H9 (cell line): ENCODE measurements at regions not wholly inside any gene's neighbourhood (a gene's known extent, or its start where the extent isn't known, plus 50 kb on each side); places are given as distances from the start of the nearest gene placed in this dataset.

Source experiments
- DNase-seq: peaks from one replicate; pipeline ENCODE4 v3.0.0-alpha.2; 2017
- H2AFZ ChIP-seq: one replicate; pipeline ENCODE4 v1.6.1; 2013; ENCODE audit warnings: mild to moderate bottlenecking, low read length, control low read depth, moderate library complexity
- H2AK5ac ChIP-seq: 2 replicates; pipeline ENCODE4 v1.6.1; 2013; ENCODE audit warnings: low read length, control low read depth, mixed read lengths; ENCODE audit not compliant: insufficient read length
- H2BK120ac ChIP-seq: one replicate; pipeline ENCODE4 v1.6.1; 2013; ENCODE audit warnings: low read depth, mild to moderate bottlenecking, low read length, control low read depth, inconsistent platforms; ENCODE audit not compliant: poor library complexity, severe bottlenecking
- H2BK12ac ChIP-seq: 2 replicates; pipeline ENCODE4 v1.6.1; 2013; ENCODE audit warnings: low read length, control low read depth, mixed read lengths, low read depth; ENCODE audit not compliant: insufficient read length
- H2BK15ac ChIP-seq: 2 replicates; pipeline ENCODE4 v1.6.1; 2013; ENCODE audit warnings: low read depth, low read length, control low read depth
- H2BK20ac ChIP-seq: one replicate; pipeline ENCODE4 v1.6.1; 2013; ENCODE audit warnings: low read depth, mild to moderate bottlenecking, low read length, control low read depth, inconsistent platforms; ENCODE audit not compliant: poor library complexity, severe bottlenecking
- H2BK5ac ChIP-seq: 2 replicates; pipeline ENCODE4 v1.6.1; 2013; ENCODE audit warnings: low read length, control low read depth, mixed read lengths; ENCODE audit not compliant: insufficient read length
- H3K14ac ChIP-seq: 2 replicates; pipeline ENCODE4 v1.6.1; 2013; ENCODE audit warnings: low read length, control low read depth; ENCODE audit not compliant: insufficient read depth
- H3K18ac ChIP-seq: 2 replicates; pipeline ENCODE4 v1.6.1; 2013; ENCODE audit warnings: low read depth, mild to moderate bottlenecking, mixed read lengths, low read length, control low read depth; ENCODE audit not compliant: insufficient read length
- H3K23ac ChIP-seq: 2 replicates; pipeline ENCODE4 v1.6.1; 2013; ENCODE audit warnings: low read length, control low read depth, mixed read lengths, low read depth; ENCODE audit not compliant: insufficient read length
- H3K23me2 ChIP-seq: 2 replicates; pipeline ENCODE4 v1.6.1; 2013; ENCODE audit warnings: low read depth, mild to moderate bottlenecking, mixed read lengths, low read length, control low read depth; ENCODE audit not compliant: insufficient read length, poor library complexity, severe bottlenecking
- H3K27ac ChIP-seq: 2 replicates; pipeline ENCODE4 v1.5.1; 2013; ENCODE audit warnings: low read length, control low read depth, mixed read lengths, low read depth; ENCODE audit not compliant: insufficient read length
- H3K27me3 ChIP-seq: 2 replicates; pipeline ENCODE4 v1.6.1; 2013; ENCODE audit warnings: low read length, control low read depth, inconsistent platforms; ENCODE audit not compliant: insufficient read depth
- H3K4ac ChIP-seq: 2 replicates; pipeline ENCODE4 v1.6.1; 2013; ENCODE audit warnings: low read depth, mild to moderate bottlenecking, control low read depth, inconsistent platforms, low read length, moderate library complexity
- H3K4me1 ChIP-seq: 2 replicates; pipeline ENCODE4 v1.6.1; 2013; ENCODE audit warnings: low read length, control low read depth, inconsistent platforms; ENCODE audit not compliant: insufficient read depth
- H3K4me2 ChIP-seq: 2 replicates; pipeline ENCODE4 v1.6.1; 2013; ENCODE audit warnings: low read length, control low read depth, mixed read lengths; ENCODE audit not compliant: insufficient read length, insufficient read depth
- H3K56ac ChIP-seq: 2 replicates; pipeline ENCODE4 v1.6.1; 2013; ENCODE audit warnings: low read depth, mild to moderate bottlenecking, mixed read lengths, low read length, control low read depth; ENCODE audit not compliant: insufficient read length
- H3K79me1 ChIP-seq: 2 replicates; pipeline ENCODE4 v1.6.1; 2013; ENCODE audit warnings: low read depth, mild to moderate bottlenecking, moderate library complexity, low read length, control low read depth, inconsistent platforms; ENCODE audit not compliant: insufficient read depth, poor library complexity, severe bottlenecking
- H3K79me2 ChIP-seq: 2 replicates; pipeline ENCODE4 v1.6.1; 2013; ENCODE audit warnings: low read length, control low read depth, inconsistent platforms; ENCODE audit not compliant: insufficient read depth
- H3K9ac ChIP-seq: 2 replicates; pipeline ENCODE4 v1.6.1; 2013; ENCODE audit warnings: low read length, control low read depth, mixed read lengths; ENCODE audit not compliant: insufficient read length; ENCODE audit errors: extremely low read depth
- H3K9me3 ChIP-seq: one replicate; pipeline ENCODE4 v1.6.1; 2013; ENCODE audit warnings: low read depth, low read length, inconsistent platforms; ENCODE audit not compliant: control insufficient read depth
- H3T11ph ChIP-seq: one replicate; pipeline ENCODE4 v1.6.1; 2013; ENCODE audit warnings: mild to moderate bottlenecking, low read length, control low read depth, inconsistent platforms
- H4K20me1 ChIP-seq: one replicate; pipeline ENCODE4 v1.6.1; 2013; ENCODE audit not compliant: control insufficient read depth, insufficient read length, insufficient read depth
- H4K5ac ChIP-seq: 2 replicates; pipeline ENCODE4 v1.6.1; 2013; ENCODE audit warnings: low read depth, mild to moderate bottlenecking, mixed read lengths, low read length, control low read depth; ENCODE audit not compliant: insufficient read length
- H4K8ac ChIP-seq: replicated peaks from 2 replicates; pipeline ENCODE4 v1.6.1; 2013; ENCODE audit warnings: low read length, control low read depth, mixed read lengths, low read depth; ENCODE audit not compliant: insufficient read length
- H4K91ac ChIP-seq: 2 replicates; pipeline ENCODE4 v1.6.1; 2013; ENCODE audit warnings: low read depth, mild to moderate bottlenecking, moderate library complexity, mixed read lengths, low read length, control low read depth; ENCODE audit not compliant: insufficient read length
- H3K27ac Mint-ChIP-seq, 3 experiments: 2 replicates in 2 of 3; 3 replicates in 1 of 3; pipeline ENCODE4 v1.8.0; 2020 to 2021; ENCODE audit warnings: mixed read lengths in 3 of 3, mild to moderate bottlenecking in 1 of 3, moderate library complexity in 1 of 3
- H3K27me3 Mint-ChIP-seq: 2 replicates; pipeline ENCODE4 v1.8.0; 2021; ENCODE audit warnings: low read depth, mild to moderate bottlenecking, moderate library complexity, mixed read lengths
- H3K36me3 Mint-ChIP-seq, 3 experiments: 2 replicates in 2 of 3; 3 replicates in 1 of 3; pipeline ENCODE4 v1.8.0; 2020 to 2021; ENCODE audit warnings: low read depth in 3 of 3, mixed read lengths in 3 of 3; ENCODE audit not compliant: insufficient read depth in 1 of 3
- H3K4me1 Mint-ChIP-seq, 2 experiments: 2 replicates each; pipeline ENCODE4 v1.8.0; 2020; ENCODE audit warnings: mixed read lengths in 2 of 2
- H3K4me3 Mint-ChIP-seq, 2 experiments: 2 replicates in 1 of 2; 3 replicates in 1 of 2; pipeline ENCODE4 v1.8.0; 2020 to 2021; ENCODE audit warnings: mild to moderate bottlenecking in 2 of 2, mixed read lengths in 2 of 2, moderate library complexity in 1 of 2
- H3K9me3 Mint-ChIP-seq, 2 experiments: 2 replicates in 1 of 2; 3 replicates in 1 of 2; pipeline ENCODE4 v1.8.0; 2020; ENCODE audit warnings: mild to moderate bottlenecking in 2 of 2, mixed read lengths in 2 of 2, moderate library complexity in 1 of 2
- WGBS: extraction: QIAGEN DNeasy Blood & Tissue Kit; methylation state at CpG from one replicate; pipeline ENCODE4 v1.1.7; 2013; ENCODE audit warnings: missing lambda C conversion rate, low lambda C conversion rate, mixed read lengths; ENCODE audit not compliant: insufficient read length; ENCODE audit errors: extremely low coverage; 5-methylcytosine and 5-hydroxymethylcytosine counted together
- TF ChIP-seq, protein P1 (sequence below): fragments of 200-600 bp; sonication (generic); conservative IDR thresholded peaks from 3 replicates; pipeline ENCODE4 v1.8.0; 2021; ENCODE audit warnings: antibody characterized with exemption, mild to moderate bottlenecking

GRCh38 chr16:86302421-86303109, 207.8 kb upstream of the FOXF1 start:
- TF ChIP-seq, protein P1, sequence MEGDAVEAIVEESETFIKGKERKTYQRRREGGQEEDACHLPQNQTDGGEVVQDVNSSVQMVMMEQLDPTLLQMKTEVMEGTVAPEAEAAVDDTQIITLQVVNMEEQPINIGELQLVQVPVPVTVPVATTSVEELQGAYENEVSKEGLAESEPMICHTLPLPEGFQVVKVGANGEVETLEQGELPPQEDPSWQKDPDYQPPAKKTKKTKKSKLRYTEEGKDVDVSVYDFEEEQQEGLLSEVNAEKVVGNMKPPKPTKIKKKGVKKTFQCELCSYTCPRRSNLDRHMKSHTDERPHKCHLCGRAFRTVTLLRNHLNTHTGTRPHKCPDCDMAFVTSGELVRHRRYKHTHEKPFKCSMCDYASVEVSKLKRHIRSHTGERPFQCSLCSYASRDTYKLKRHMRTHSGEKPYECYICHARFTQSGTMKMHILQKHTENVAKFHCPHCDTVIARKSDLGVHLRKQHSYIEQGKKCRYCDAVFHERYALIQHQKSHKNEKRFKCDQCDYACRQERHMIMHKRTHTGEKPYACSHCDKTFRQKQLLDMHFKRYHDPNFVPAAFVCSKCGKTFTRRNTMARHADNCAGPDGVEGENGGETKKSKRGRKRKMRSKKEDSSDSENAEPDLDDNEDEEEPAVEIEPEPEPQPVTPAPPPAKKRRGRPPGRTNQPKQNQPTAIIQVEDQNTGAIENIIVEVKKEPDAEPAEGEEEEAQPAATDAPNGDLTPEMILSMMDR: no peak
- H4K20me1 ChIP-seq: no peaks in the 10 kb centered on the region
- no peak overlapping the region for H4K8ac ChIP-seq
- H3K56ac ChIP-seq: no peak overlapping the region
- Mint-ChIP-seq H3K27ac (peak overlapping the region in 1 of 3 experiments; percentile 41; a peak in 1 of 7 replicates), H3K4me3 (no peak overlapping the region), H3K36me3 (no peaks in the 10 kb centered on the region), H3K9me3 (no peaks in the 10 kb centered on the region; a peak in 1 of 5 replicates), H3K4me1 (peaks cover 22 to 25% of the 10 kb centered on the region in 2 experiments), H3K27me3 (peaks cover 25% of the 10 kb centered on the region)
- no peak overlapping the region for H2AK5ac ChIP-seq
- H3K9ac ChIP-seq: no peak overlapping the region
- no peak overlapping the region for H3T11ph ChIP-seq
- no peak overlapping the region for H2AFZ ChIP-seq
- H3K79me2 ChIP-seq: no peaks in the 10 kb centered on the region
- no peaks in the 10 kb centered on the region for H3K23me2 ChIP-seq
- peaks cover 9% of the 10 kb centered on the region; the same call in 1 of the 2 replicates for H3K4me1 ChIP-seq
- H3K4me2 ChIP-seq: no peak overlapping the region
- H4K91ac ChIP-seq: no peak overlapping the region
- H3K9me3 ChIP-seq: no peaks in the 10 kb centered on the region
- no peak overlapping the region for H2BK120ac ChIP-seq
- DNase-seq: no peak
- no peak overlapping the region for H3K27ac ChIP-seq
- no peak overlapping the region for H4K5ac ChIP-seq
- WGBS: no CpG with 5 or more reads among the region's 11 CpGs
- no peak overlapping the region for H3K23ac ChIP-seq
- no peak overlapping the region for H2BK20ac ChIP-seq
- no peak overlapping the region for H2BK12ac ChIP-seq
- no peak overlapping the region for H2BK5ac ChIP-seq
- no peaks in the 10 kb centered on the region for H3K27me3 ChIP-seq
- no peak overlapping the region for H2BK15ac ChIP-seq
- no peak overlapping the region for H3K18ac ChIP-seq
- no peaks in the 10 kb centered on the region for H3K79me1 ChIP-seq
- H3K4ac ChIP-seq: no peak overlapping the region
- H3K14ac ChIP-seq: no peak overlapping the region
